Panc1 (cell line): ENCODE measurements at regions not wholly inside any gene's neighbourhood (a gene's known extent, or its start where the extent isn't known, plus 50 kb on each side); places are given as distances from the start of the nearest gene placed in this dataset.

Experiments
- ATAC-seq: fragments of 200-7000 bp; cut with Tn5 transposase; 2 replicates; pipeline ENCODE4 v1.9.1; 2020; ENCODE audit warnings: mild to moderate bottlenecking, moderate library complexity
- BruUV-seq: library from RNA; stranded (reverse); fragments of 400-500 nt; replicated peaks from 2 replicates; lab custom pipeline; 2021; lab: Mats Ljungman, UMichigan
- CTCF ChIA-PET: fragments of 300-600 bp; sonication (Branson Sonifier 250); formaldehyde crosslinking; loops from one replicate; lab custom pipeline; 2022; ENCODE audit warnings: antibody characterized with exemption; lab: Charles Lee
- POLR2A ChIA-PET: fragments of 300-600 bp; sonication (Branson Sonifier 250); formaldehyde crosslinking; loops from one replicate; lab custom pipeline; 2022; ENCODE audit warnings: antibody characterized with exemption; lab: Charles Lee
- DNase-seq: peaks from one replicate; pipeline ENCODE4 v3.0.0-alpha.2; 2010; ENCODE audit warnings: low read depth, low spot score
- H3K27ac ChIP-seq: 2 replicates; pipeline ENCODE4 v1.5.1; 2011; ENCODE audit warnings: mild to moderate bottlenecking, low read length, inconsistent platforms
- H3K27me3 ChIP-seq: fragments of 200-500 bp; sonication (Bioruptor generic); 2 replicates; pipeline ENCODE4 v1.6.0; 2014; ENCODE audit warnings: low read length, inconsistent platforms; ENCODE audit not compliant: control insufficient read depth, insufficient read depth
- H3K36me3 ChIP-seq: fragments of 200-500 bp; sonication (Bioruptor generic); 2 replicates; pipeline ENCODE4 v1.5.1; 2014; ENCODE audit warnings: inconsistent platforms, mild to moderate bottlenecking, low read length, moderate library complexity; ENCODE audit not compliant: control insufficient read depth, insufficient read depth
- H3K4me1 ChIP-seq: 2 replicates; pipeline ENCODE4 v1.5.1; 2011; ENCODE audit warnings: inconsistent platforms, mild to moderate bottlenecking, low read length, moderate library complexity; ENCODE audit not compliant: control insufficient read depth, insufficient read depth
- H3K4me3 ChIP-seq, 2 experiments: 2 replicates each; pipeline ENCODE4 v1.5.1; 2011 to 2012; ENCODE audit warnings: low read depth in 2 of 2, low read length in 2 of 2, mild to moderate bottlenecking in 2 of 2, inconsistent platforms in 1 of 2, moderate library complexity in 1 of 2
- H3K9me3 ChIP-seq: fragments of 200-500 bp; sonication (Bioruptor generic); 2 replicates; pipeline ENCODE4 v1.5.1; 2014; ENCODE audit warnings: low read depth, mild to moderate bottlenecking, inconsistent platforms, low read length, moderate library complexity; ENCODE audit not compliant: control insufficient read depth, insufficient read depth
- CTCF ChIP-seq: fragments of 450-650 bp; IDR thresholded peaks from 2 replicates; pipeline ENCODE4 v1.5.1; 2017; ENCODE audit warnings: mild to moderate bottlenecking
- POLR2AphosphoS5 ChIP-seq: IDR thresholded peaks from 2 replicates; pipeline ENCODE4 v1.6.1; 2012; ENCODE audit warnings: mild to moderate bottlenecking, low read depth, low read length, moderate library complexity
- REST ChIP-seq, 2 experiments: IDR thresholded peaks; 2 replicates each; pipeline ENCODE4 v1.6.1; 2011 to 2012; ENCODE audit warnings: low read depth in 2 of 2, control low read depth in 1 of 2, low read length in 1 of 2, mild to moderate bottlenecking in 1 of 2, moderate library complexity in 1 of 2; ENCODE audit not compliant: insufficient read depth in 1 of 2
- SIN3A ChIP-seq: IDR thresholded peaks from 2 replicates; pipeline ENCODE4 v1.6.1; 2012; ENCODE audit warnings: low read depth, mild to moderate bottlenecking, low read length, moderate library complexity, borderline replicate concordance; ENCODE audit not compliant: insufficient read depth
- TCF7L2 ChIP-seq: IDR thresholded peaks from 2 replicates; pipeline ENCODE4 v1.6.1; 2011; ENCODE audit warnings: mild to moderate bottlenecking, low read depth, low read length, inconsistent platforms
- in situ Hi-C: cut with HindIII; loops from 2 replicates; pipeline ENCODE4 v1.10.0; 2016; ENCODE audit warnings: low sequenced_read_pairs, low pct_unique_long_range_greater_than_20kb
- intact Hi-C: fragments of 100-400 bp; cut with micrococcal nuclease; formaldehyde crosslinking; loops from one replicate; pipeline ENCODE4 v1.10.0; 2022; ENCODE audit not compliant: unreplicated experiment

GRCh38 chr2:196407675-196408264 lies 231.7 kb upstream of the CCDC150 start:
- no peak overlapping the region for H3K4me3 ChIP-seq
- in situ Hi-C loops = no loop called here
- H3K36me3 ChIP-seq = no peaks in the 10 kb centered on the region
- no peaks in the 10 kb centered on the region for H3K9me3 ChIP-seq
- POLR2A ChIA-PET = no interaction called here
- H3K27me3 ChIP-seq = no peaks in the 10 kb centered on the region
- no peak for TF ChIP-seq POLR2AphosphoS5
- no peak for TF ChIP-seq REST (IDR thresholded peaks at IDR 0.05; ENCODE audit: insufficient read depth in 1 of 2, low read depth in 2 of 2, low read length in 1 of 2)
- TF ChIP-seq SIN3A = no peak
- no TSS peak for BruUV-seq
- DNase-seq (no peak), ATAC-seq (no peak)
- no peak overlapping the region for H3K27ac ChIP-seq
- intact Hi-C loops = no loop called here
- peaks cover 6% of the 10 kb centered on the region; the same call in 1 of the 2 replicates for H3K4me1 ChIP-seq
- CTCF ChIA-PET = no interaction called here

- H3K4me3 ChIP-seq = no peak overlapping the region
- in situ Hi-C loops = no loop called here
- TF ChIP-seq REST (IDR thresholded peaks at IDR 0.05; ENCODE audit: insufficient read depth in 1 of 2, low read depth in 2 of 2, low read length in 1 of 2) = no peak
- TF ChIP-seq CTCF = no peak
- no peak for TF ChIP-seq TCF7L2
- no peak for TF ChIP-seq SIN3A
- TF ChIP-seq POLR2AphosphoS5 = no peak
Observed at GRCh38 chr2:196409376-196409775, 230.1 kb upstream of the CCDC150 start.

More at GRCh38 chr2:196409376-196409775, 230.1 kb upstream of the CCDC150 start:
- DNase-seq = no peak
- H3K4me1 ChIP-seq = no peaks in the 10 kb centered on the region
- POLR2A ChIA-PET = no interaction called here
- no TSS peak for BruUV-seq
- H3K9me3 ChIP-seq = no peaks in the 10 kb centered on the region
- no peak overlapping the region for H3K27ac ChIP-seq
- ATAC-seq = no peak
- H3K27me3 ChIP-seq = no peaks in the 10 kb centered on the region
- no peaks in the 10 kb centered on the region for H3K36me3 ChIP-seq
- CTCF ChIA-PET = no interaction called here
- intact Hi-C loops = no loop called here
